Ovary (tissue), 7 donors: ENCODE measurements at regions not wholly inside any gene's neighbourhood (a gene's known extent, or its start where the extent isn't known, plus 50 kb on each side); places are given as distances from the start of the nearest gene placed in this dataset.

Source experiments
- DNase-seq, 5 donors: peaks; one replicate each; pipeline ENCODE4 v3.0.0-alpha.2; 2019 to 2020
- H3K27ac ChIP-seq, 2 donors: fragments of 200-600 bp; one replicate each; pipeline versions ENCODE4 v1.5.1 to v1.8.0; 2019 to 2022
- H3K27me3 ChIP-seq: fragments of 200-600 bp; one replicate; pipeline ENCODE4 v1.8.0; 2022
- H3K36me3 ChIP-seq: fragments of 200-600 bp; sonication (generic); one replicate; pipeline ENCODE4 v1.5.1; 2019
- H3K4me1 ChIP-seq: one replicate; pipeline ENCODE4 v1.8.1; 2013; ENCODE audit warnings: mild to moderate bottlenecking, moderate library complexity; ENCODE audit not compliant: insufficient read depth
- H3K4me3 ChIP-seq: fragments of 200-600 bp; sonication (generic); one replicate; pipeline ENCODE4 v1.5.1; 2017
- H3K9me3 ChIP-seq, 2 donors: fragments of 200-600 bp in 1 of 2; sonication (generic) in 1 of 2; one replicate each; pipeline versions ENCODE4 v1.5.1 to v1.8.1; 2013 to 2019; ENCODE audit warnings: mild to moderate bottlenecking in 1 of 2, moderate library complexity in 1 of 2
- CTCF ChIP-seq, 3 donors: fragments of 450-650 bp in 2 of 3; fragments of 200-600 bp in 1 of 3; IDR thresholded peaks; one replicate each; pipeline versions ENCODE4 v1.5.1 to v1.8.0; 2016 to 2022; ENCODE audit warnings: antibody characterized with exemption in 3 of 3, mild to moderate bottlenecking in 1 of 3
- EP300 ChIP-seq: sonication (generic); formaldehyde crosslinking; IDR thresholded peaks from one replicate; pipeline ENCODE4 v1.6.1; 2017; ENCODE audit warnings: antibody characterized with exemption
- POLR2A ChIP-seq: fragments of 450-650 bp; IDR thresholded peaks from one replicate; pipeline ENCODE4 v1.6.1; 2017; ENCODE audit warnings: antibody characterized with exemption, mild to moderate bottlenecking, moderate library complexity
- WGBS, 3 donors: extraction: QIAGEN DNeasy Blood & Tissue Kit in 1 of 3; methylation state at CpG; one replicate each; pipeline versions ENCODE4 v1.1.5 to v1.1.7; 2013 to 2017; 5-methylcytosine and 5-hydroxymethylcytosine counted together
- intact Hi-C, 4 donors: fragments of 100-400 bp; cut with DNase I; formaldehyde crosslinking; loops; one replicate each; pipeline versions ENCODE4 v1.11.0 to v1.15.1; 2022 to 2023
- donor health status: DM: no; HTN: no; CAD: no; lungs with moderate emphysema.
- donor health status: DM: no; HTN: no; CAD: no.
- donor health status: Bipolar disorder and iron deficiency.
- donor health status: DM: no; HTN: no; CAD: no.
- donor health status: DM: yes; HTN: yes; CAD: no.

GRCh38 chr13:106709522-106709921 is 141.6 kb upstream of the ARGLU1 start:
- Histone ChIP-seq H3K4me3 (no peak overlapping the region), H3K9me3 (no peaks in the 10 kb centered on the region), H3K36me3 (no peaks in the 10 kb centered on the region), H3K27me3 (no peaks in the 10 kb centered on the region), H3K27ac (no peak overlapping the region), H3K4me1 (peaks cover 5% of the 10 kb centered on the region)
- TF ChIP-seq POLR2A (no peak), EP300 (no peak), CTCF (IDR thresholded peaks at IDR 0.05) (no peak)
- intact Hi-C loops, result no loop called here
- 41 to 56% (median 50%) methylated on average over 3 of the region's 3 CpGs for WGBS, 3 donors
- no peak for DNase-seq

- Histone ChIP-seq H3K4me1 (no peaks in the 10 kb centered on the region), H3K4me3 (no peak overlapping the region), H3K36me3 (no peaks in the 10 kb centered on the region), H3K9me3 (no peaks in the 10 kb centered on the region), H3K27me3 (no peaks in the 10 kb centered on the region), H3K27ac (no peak overlapping the region)
- WGBS, 3 donors, result 84 to 85% (median 84%) methylated on average over 9 of the region's 9 CpGs
- intact Hi-C loops, result no loop called here
- DNase-seq, result no peak
- TF ChIP-seq CTCF (IDR thresholded peaks at IDR 0.05) (no peak), POLR2A (no peak), EP300 (no peak)
These were observed 134.6 kb upstream of the ARGLU1 start for GRCh38 chr13:106702505-106702904.

GRCh38 chr13:106701771-106702341 is 133.9 kb upstream of the ARGLU1 start:
- WGBS, 3 donors, result 81 to 83% (median 82%) methylated on average over 17 of the region's 17 CpGs

GRCh38 chr13:106700439-106700838 is 132.5 kb upstream of the ARGLU1 start:
- no peak overlapping the region for H3K4me3 ChIP-seq
- no peaks in the 10 kb centered on the region for H3K9me3 ChIP-seq
- TF ChIP-seq CTCF (IDR thresholded peaks at IDR 0.05) (no peak), POLR2A (no peak), EP300 (no peak)
- H3K27ac ChIP-seq, result no peak overlapping the region
- H3K4me1 ChIP-seq, result no peaks in the 10 kb centered on the region
- no peaks in the 10 kb centered on the region for H3K27me3 ChIP-seq
- 37 to 49% (median 48%) methylated on average over 4 of the region's 4 CpGs for WGBS, 3 donors
- no peaks in the 10 kb centered on the region for H3K36me3 ChIP-seq
- no peak for DNase-seq
- intact Hi-C loops, result no loop called here

More at GRCh38 chr13:106701771-106702341, 133.9 kb upstream of the ARGLU1 start:
- Histone ChIP-seq H3K27ac (no peak overlapping the region), H3K4me3 (no peak overlapping the region), H3K27me3 (no peaks in the 10 kb centered on the region), H3K9me3 (no peaks in the 10 kb centered on the region), H3K4me1 (no peaks in the 10 kb centered on the region), H3K36me3 (no peaks in the 10 kb centered on the region)
- intact Hi-C loops, result no loop called here
- TF ChIP-seq POLR2A, result no peak
- TF ChIP-seq EP300, result no peak
- TF ChIP-seq CTCF (IDR thresholded peaks at IDR 0.05), result no peak
- DNase-seq, result no peak
